Osteoblast (primary cell): ENCODE measurements at regions not wholly inside any gene's neighbourhood (a gene's known extent, or its start where the extent isn't known, plus 50 kb on each side); places are given as distances from the start of the nearest gene placed in this dataset.

ENCODE experiments used
- DNase-seq: peaks from one replicate; pipeline ENCODE4 v3.0.0; 2011; ENCODE audit warnings: low spot score, mixed read lengths; ENCODE audit not compliant: insufficient read length; ENCODE audit errors: missing footprints
- H2AFZ ChIP-seq: 2 replicates; pipeline ENCODE4 v1.6.0; 2011; ENCODE audit warnings: mild to moderate bottlenecking, low read length
- H3K27ac ChIP-seq: 2 replicates; pipeline ENCODE4 v1.5.1; 2011; ENCODE audit warnings: mild to moderate bottlenecking, low read depth, low read length, moderate library complexity
- H3K27me3 ChIP-seq: 2 replicates; pipeline ENCODE4 v1.6.0; 2012; ENCODE audit warnings: mild to moderate bottlenecking, control low read depth, inconsistent platforms, low read length, moderate library complexity; ENCODE audit not compliant: insufficient read depth
- H3K36me3 ChIP-seq: 2 replicates; pipeline ENCODE4 v1.5.1; 2011; ENCODE audit warnings: mild to moderate bottlenecking, low read length, control low read depth, moderate library complexity; ENCODE audit not compliant: insufficient read depth
- H3K4me1 ChIP-seq: 2 replicates; pipeline ENCODE4 v1.5.1; 2011; ENCODE audit warnings: mild to moderate bottlenecking, low read length, control low read depth, moderate library complexity; ENCODE audit not compliant: insufficient read depth
- H3K4me2 ChIP-seq: 2 replicates; pipeline ENCODE4 v1.6.0; 2011; ENCODE audit warnings: mild to moderate bottlenecking, low read length; ENCODE audit not compliant: insufficient read depth
- H3K4me3 ChIP-seq: fragments of 200-600 bp; sonication (generic); 3 replicates; pipeline ENCODE4 v1.5.1; 2012; ENCODE audit warnings: mild to moderate bottlenecking, low read length, inconsistent platforms; ENCODE audit not compliant: insufficient read depth
- H3K79me2 ChIP-seq: 2 replicates; pipeline ENCODE4 v1.6.0; 2012; ENCODE audit warnings: mild to moderate bottlenecking, low read length, control low read depth, inconsistent platforms; ENCODE audit not compliant: insufficient read depth
- H3K9me3 ChIP-seq: 2 replicates; pipeline ENCODE4 v1.5.1; 2011; ENCODE audit warnings: low read depth, low read length, control low read depth
- H4K20me1 ChIP-seq: 2 replicates; pipeline ENCODE4 v1.6.0; 2012; ENCODE audit warnings: mild to moderate bottlenecking, low read length, control low read depth; ENCODE audit not compliant: insufficient read depth
- TF ChIP-seq, protein P1 (sequence below): IDR thresholded peaks from 2 replicates; pipeline ENCODE4 v1.5.1; 2011; ENCODE audit warnings: mild to moderate bottlenecking, low read depth, low read length, moderate library complexity; ENCODE audit errors: extremely low read depth

DNA sequence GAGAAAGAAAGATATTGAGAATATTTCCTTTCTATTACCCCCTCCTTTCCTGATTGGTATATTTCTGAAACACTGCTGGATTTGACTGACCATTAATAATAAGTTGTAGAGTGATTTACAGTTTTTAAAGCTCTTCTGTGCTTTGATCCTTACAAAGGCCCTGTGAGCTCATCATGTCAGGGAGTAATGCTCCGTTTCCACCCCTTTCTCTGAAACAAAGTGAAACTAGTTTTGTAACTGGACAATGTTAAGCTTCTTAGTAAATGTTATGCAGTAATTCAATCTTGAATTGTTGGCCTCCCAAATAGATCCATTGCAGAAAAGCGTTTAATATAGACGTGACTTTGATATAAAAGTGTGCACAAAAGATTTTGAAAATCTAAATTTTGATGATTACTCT is 190.1 kb upstream of the GNPDA2 start:
- Histone ChIP-seq H3K4me2 (no peak overlapping the region), H3K9me3 (no peaks in the 10 kb centered on the region), H3K4me3 (no peak overlapping the region), H4K20me1 (no peaks in the 10 kb centered on the region), H3K79me2 (no peaks in the 10 kb centered on the region), H3K27ac (no peak overlapping the region), H3K27me3 (no peaks in the 10 kb centered on the region), H3K36me3 (no peaks in the 10 kb centered on the region), H3K4me1 (no peaks in the 10 kb centered on the region), H2AFZ (no peak overlapping the region)
- no peak for DNase-seq
- TF ChIP-seq, protein P1, sequence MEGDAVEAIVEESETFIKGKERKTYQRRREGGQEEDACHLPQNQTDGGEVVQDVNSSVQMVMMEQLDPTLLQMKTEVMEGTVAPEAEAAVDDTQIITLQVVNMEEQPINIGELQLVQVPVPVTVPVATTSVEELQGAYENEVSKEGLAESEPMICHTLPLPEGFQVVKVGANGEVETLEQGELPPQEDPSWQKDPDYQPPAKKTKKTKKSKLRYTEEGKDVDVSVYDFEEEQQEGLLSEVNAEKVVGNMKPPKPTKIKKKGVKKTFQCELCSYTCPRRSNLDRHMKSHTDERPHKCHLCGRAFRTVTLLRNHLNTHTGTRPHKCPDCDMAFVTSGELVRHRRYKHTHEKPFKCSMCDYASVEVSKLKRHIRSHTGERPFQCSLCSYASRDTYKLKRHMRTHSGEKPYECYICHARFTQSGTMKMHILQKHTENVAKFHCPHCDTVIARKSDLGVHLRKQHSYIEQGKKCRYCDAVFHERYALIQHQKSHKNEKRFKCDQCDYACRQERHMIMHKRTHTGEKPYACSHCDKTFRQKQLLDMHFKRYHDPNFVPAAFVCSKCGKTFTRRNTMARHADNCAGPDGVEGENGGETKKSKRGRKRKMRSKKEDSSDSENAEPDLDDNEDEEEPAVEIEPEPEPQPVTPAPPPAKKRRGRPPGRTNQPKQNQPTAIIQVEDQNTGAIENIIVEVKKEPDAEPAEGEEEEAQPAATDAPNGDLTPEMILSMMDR: no peak

DNA sequence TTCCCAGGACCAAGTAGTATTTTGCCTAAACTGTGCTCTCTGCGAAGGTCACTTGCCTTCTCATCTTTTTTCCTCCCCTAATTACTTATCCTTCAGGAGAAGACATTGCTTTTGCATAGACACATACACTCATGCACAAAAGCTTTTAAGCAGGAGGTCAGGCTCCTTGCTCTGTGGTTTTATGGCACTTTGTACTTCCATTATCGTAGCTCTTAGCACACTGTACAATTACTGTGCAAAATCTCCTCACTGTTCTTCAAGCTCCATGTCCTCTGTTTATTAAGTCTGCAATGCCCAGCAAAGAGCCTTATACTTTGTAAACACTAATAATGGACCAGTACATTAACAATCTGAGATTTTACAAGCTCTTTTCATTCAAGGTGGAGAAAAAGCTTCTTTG is 188.4 kb upstream of the GNPDA2 start:
- TF ChIP-seq, protein P1: no peak
- Histone ChIP-seq H3K27me3 (no peaks in the 10 kb centered on the region), H3K27ac (no peak overlapping the region), H3K9me3 (no peaks in the 10 kb centered on the region), H3K4me3 (no peak overlapping the region), H3K4me2 (no peak overlapping the region), H3K36me3 (no peaks in the 10 kb centered on the region), H2AFZ (no peak overlapping the region), H3K79me2 (no peaks in the 10 kb centered on the region), H3K4me1 (no peaks in the 10 kb centered on the region), H4K20me1 (no peaks in the 10 kb centered on the region)
- no peak for DNase-seq

DNA sequence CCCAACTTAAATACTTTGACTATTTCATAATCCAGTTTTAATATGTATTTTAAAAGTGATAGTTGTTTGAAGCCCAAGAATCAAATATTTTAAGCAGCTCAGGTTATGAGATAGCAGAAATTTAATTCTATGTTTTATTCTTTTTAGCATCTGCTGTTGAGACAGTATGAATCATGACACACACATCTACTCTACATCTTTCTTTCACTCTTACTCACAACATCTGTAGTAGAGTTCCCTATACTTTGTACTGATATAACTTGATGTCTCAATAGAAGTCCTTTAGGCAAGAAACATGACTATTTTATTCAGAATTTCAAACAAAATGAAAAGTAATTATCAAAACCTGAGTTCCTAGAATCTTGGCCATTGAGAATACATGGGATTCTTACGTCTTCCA is 187.9 kb upstream of the GNPDA2 start:
- Histone ChIP-seq H2AFZ (no peak overlapping the region), H3K79me2 (no peaks in the 10 kb centered on the region), H3K4me3 (no peak overlapping the region), H3K27ac (no peak overlapping the region), H3K36me3 (no peaks in the 10 kb centered on the region), H3K27me3 (no peaks in the 10 kb centered on the region), H3K4me1 (no peaks in the 10 kb centered on the region), H4K20me1 (no peaks in the 10 kb centered on the region), H3K9me3 (no peaks in the 10 kb centered on the region), H3K4me2 (no peak overlapping the region)
- DNase-seq: no peak
- TF ChIP-seq, protein P1: no peak

DNA sequence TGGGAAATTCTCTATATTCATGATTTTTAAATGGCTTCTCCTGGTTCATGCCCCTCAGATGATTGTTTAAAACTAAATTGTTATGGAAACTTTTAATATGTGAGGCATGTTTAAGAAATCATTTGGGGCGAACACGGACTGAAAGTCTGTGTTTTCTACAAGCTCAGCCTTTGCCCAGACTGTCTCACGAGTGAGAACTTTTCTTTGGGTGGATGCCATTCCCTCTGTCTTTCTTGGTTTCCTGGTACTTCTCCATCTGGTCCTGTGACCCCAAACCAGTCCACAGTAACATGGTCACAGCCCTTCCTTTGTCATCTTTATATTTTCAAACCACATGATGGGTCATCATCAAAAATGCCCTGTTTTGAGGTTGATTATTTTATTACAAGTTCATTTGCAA is 186.6 kb upstream of the GNPDA2 start:
- no peaks in the 10 kb centered on the region for H3K79me2 ChIP-seq
- H3K4me1 ChIP-seq: no peaks in the 10 kb centered on the region
- TF ChIP-seq, protein P1: no peak
- no peak overlapping the region for H2AFZ ChIP-seq
- H3K36me3 ChIP-seq: no peaks in the 10 kb centered on the region
- H3K4me2 ChIP-seq: no peak overlapping the region
- no peak for DNase-seq
- H3K27ac ChIP-seq: no peak overlapping the region
- no peaks in the 10 kb centered on the region for H3K9me3 ChIP-seq
- H4K20me1 ChIP-seq: no peaks in the 10 kb centered on the region
- no peaks in the 10 kb centered on the region for H3K27me3 ChIP-seq
- H3K4me3 ChIP-seq: no peak overlapping the region
